ENCODE measurements at regions not wholly inside any gene's neighbourhood (a gene's known extent, or its start where the extent isn't known, plus 50 kb on each side); places are given as distances from the start of the nearest gene placed in this dataset.

DNA sequence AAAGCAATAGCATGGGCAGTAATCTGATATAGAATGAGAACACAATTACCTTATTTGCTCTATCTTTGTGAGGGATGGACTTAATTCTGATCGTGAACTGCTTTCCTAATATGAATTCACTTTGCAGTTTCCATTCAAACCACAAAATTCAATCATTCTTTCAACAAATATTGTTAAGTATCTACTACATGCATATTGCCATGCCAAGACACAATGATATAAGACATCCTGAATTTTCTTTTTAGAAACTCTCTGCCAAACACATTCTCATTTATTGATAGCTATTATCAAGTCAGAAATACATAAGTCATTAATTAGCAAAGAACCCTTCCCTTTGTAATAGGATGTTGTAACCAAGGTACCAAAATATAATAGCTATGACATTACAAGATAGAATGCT is 121.6 kb upstream of the TARS1 start:
- no peak overlapping the region for H3K9ac ChIP-seq (ENCODE audit: low read depth in 1 of 2, low read length in 2 of 2)
- 84% methylated on average over 1 of the region's 1 CpG for WGBS
- no peaks in the 10 kb centered on the region for H3K36me3 ChIP-seq (ENCODE audit: control insufficient read depth in 4 of 4, insufficient read depth in 3 of 4, low read depth in 1 of 4, low read length in 3 of 4)
- no peak overlapping the region for H3K4me3 ChIP-seq (ENCODE audit: low read depth in 1 of 3, low read length in 3 of 3)
- H3K4me1 ChIP-seq (ENCODE audit: control insufficient read depth in 4 of 4, insufficient read depth in 4 of 4, low read length in 3 of 4), result no peaks in the 10 kb centered on the region
- TF ChIP-seq, protein P1, sequence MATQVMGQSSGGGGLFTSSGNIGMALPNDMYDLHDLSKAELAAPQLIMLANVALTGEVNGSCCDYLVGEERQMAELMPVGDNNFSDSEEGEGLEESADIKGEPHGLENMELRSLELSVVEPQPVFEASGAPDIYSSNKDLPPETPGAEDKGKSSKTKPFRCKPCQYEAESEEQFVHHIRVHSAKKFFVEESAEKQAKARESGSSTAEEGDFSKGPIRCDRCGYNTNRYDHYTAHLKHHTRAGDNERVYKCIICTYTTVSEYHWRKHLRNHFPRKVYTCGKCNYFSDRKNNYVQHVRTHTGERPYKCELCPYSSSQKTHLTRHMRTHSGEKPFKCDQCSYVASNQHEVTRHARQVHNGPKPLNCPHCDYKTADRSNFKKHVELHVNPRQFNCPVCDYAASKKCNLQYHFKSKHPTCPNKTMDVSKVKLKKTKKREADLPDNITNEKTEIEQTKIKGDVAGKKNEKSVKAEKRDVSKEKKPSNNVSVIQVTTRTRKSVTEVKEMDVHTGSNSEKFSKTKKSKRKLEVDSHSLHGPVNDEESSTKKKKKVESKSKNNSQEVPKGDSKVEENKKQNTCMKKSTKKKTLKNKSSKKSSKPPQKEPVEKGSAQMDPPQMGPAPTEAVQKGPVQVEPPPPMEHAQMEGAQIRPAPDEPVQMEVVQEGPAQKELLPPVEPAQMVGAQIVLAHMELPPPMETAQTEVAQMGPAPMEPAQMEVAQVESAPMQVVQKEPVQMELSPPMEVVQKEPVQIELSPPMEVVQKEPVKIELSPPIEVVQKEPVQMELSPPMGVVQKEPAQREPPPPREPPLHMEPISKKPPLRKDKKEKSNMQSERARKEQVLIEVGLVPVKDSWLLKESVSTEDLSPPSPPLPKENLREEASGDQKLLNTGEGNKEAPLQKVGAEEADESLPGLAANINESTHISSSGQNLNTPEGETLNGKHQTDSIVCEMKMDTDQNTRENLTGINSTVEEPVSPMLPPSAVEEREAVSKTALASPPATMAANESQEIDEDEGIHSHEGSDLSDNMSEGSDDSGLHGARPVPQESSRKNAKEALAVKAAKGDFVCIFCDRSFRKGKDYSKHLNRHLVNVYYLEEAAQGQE (IDR thresholded peaks at IDR 0.05), result no peak
- TF ChIP-seq FOXA2 (IDR thresholded peaks at IDR 0.05) (no peak), GABPA (IDR thresholded peaks at IDR 0.05 in 1 of 2, conservative IDR thresholded peaks at IDR 0.05 in 1 of 2) (no peak), NR2F2 (IDR thresholded peaks at IDR 0.05) (no peak), YY1 (IDR thresholded peaks at IDR 0.05) (no peak)
- TF ChIP-seq, protein P2, sequence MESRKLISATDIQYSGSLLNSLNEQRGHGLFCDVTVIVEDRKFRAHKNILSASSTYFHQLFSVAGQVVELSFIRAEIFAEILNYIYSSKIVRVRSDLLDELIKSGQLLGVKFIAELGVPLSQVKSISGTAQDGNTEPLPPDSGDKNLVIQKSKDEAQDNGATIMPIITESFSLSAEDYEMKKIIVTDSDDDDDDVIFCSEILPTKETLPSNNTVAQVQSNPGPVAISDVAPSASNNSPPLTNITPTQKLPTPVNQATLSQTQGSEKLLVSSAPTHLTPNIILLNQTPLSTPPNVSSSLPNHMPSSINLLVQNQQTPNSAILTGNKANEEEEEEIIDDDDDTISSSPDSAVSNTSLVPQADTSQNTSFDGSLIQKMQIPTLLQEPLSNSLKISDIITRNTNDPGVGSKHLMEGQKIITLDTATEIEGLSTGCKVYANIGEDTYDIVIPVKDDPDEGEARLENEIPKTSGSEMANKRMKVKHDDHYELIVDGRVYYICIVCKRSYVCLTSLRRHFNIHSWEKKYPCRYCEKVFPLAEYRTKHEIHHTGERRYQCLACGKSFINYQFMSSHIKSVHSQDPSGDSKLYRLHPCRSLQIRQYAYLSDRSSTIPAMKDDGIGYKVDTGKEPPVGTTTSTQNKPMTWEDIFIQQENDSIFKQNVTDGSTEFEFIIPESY (IDR thresholded peaks at IDR 0.05), result no peak
- TF ChIP-seq, protein P3, sequence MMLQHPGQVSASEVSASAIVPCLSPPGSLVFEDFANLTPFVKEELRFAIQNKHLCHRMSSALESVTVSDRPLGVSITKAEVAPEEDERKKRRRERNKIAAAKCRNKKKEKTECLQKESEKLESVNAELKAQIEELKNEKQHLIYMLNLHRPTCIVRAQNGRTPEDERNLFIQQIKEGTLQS (IDR thresholded peaks at IDR 0.05), result no peak
- no peak overlapping the region for H3K27ac ChIP-seq (ENCODE audit: low read depth in 1 of 2, low read length in 2 of 2)
- no peaks in the 10 kb centered on the region for H3K9me3 ChIP-seq (ENCODE audit: control insufficient read depth in 4 of 4, low read length in 3 of 4)
- DNase-seq (ENCODE audit: low spot score), result no peak
- H3K27me3 ChIP-seq (ENCODE audit: control insufficient read depth in 4 of 4, insufficient read depth in 4 of 4, low read length in 3 of 4), result no peaks in the 10 kb centered on the region

- 66% methylated on average over 1 of the region's 1 CpG for WGBS
- Histone ChIP-seq H3K4me3 (ENCODE audit: low read depth in 1 of 3, low read length in 3 of 3) (no peak overlapping the region), H3K27me3 (ENCODE audit: control insufficient read depth in 4 of 4, insufficient read depth in 4 of 4, low read length in 3 of 4) (no peaks in the 10 kb centered on the region), H3K9me3 (ENCODE audit: control insufficient read depth in 4 of 4, low read length in 3 of 4) (no peaks in the 10 kb centered on the region), H3K4me1 (ENCODE audit: control insufficient read depth in 4 of 4, insufficient read depth in 4 of 4, low read length in 3 of 4) (no peaks in the 10 kb centered on the region), H3K27ac (ENCODE audit: low read depth in 1 of 2, low read length in 2 of 2) (no peak overlapping the region), H3K36me3 (ENCODE audit: control insufficient read depth in 4 of 4, insufficient read depth in 3 of 4, low read depth in 1 of 4, low read length in 3 of 4) (no peaks in the 10 kb centered on the region), H3K9ac (ENCODE audit: low read depth in 1 of 2, low read length in 2 of 2) (no peak overlapping the region)
- DNase-seq (ENCODE audit: low spot score), result no peak
- TF ChIP-seq NR2F2 (IDR thresholded peaks at IDR 0.05), result no peak
- no peak for TF ChIP-seq EGR1 (IDR thresholded peaks at IDR 0.05; ENCODE audit: low read depth in 2 of 2)
- no peak for TF ChIP-seq YY1 (IDR thresholded peaks at IDR 0.05)
- no peak for TF ChIP-seq HNF4G (IDR thresholded peaks at IDR 0.05)
- no peak for TF ChIP-seq HNF4A (conservative IDR thresholded peaks at IDR 0.05)
- no peak for TF ChIP-seq JUND (IDR thresholded peaks at IDR 0.05)
- no peak for TF ChIP-seq RAD21 (IDR thresholded peaks at IDR 0.05)
- TF ChIP-seq RXRA (IDR thresholded peaks at IDR 0.05), result no peak
- TF ChIP-seq, protein P1 (IDR thresholded peaks at IDR 0.05), result no peak
- TF ChIP-seq MAX (IDR thresholded peaks at IDR 0.05), result no peak
- TF ChIP-seq, protein P2 (IDR thresholded peaks at IDR 0.05), result no peak
- no peak for TF ChIP-seq SP1 (IDR thresholded peaks at IDR 0.05)
- no peak for TF ChIP-seq FOXA2 (IDR thresholded peaks at IDR 0.05)
These were observed 120.9 kb upstream of the TARS1 start for GRCh38 chr5:33319841-33320240.
